Brain microvascular endothelial cell (primary cell): ENCODE measurements at regions not wholly inside any gene's neighbourhood (a gene's known extent, or its start where the extent isn't known, plus 50 kb on each side); places are given as distances from the start of the nearest gene placed in this dataset.
"Not testable (repeated sequence)": the region's sequence is repeated elsewhere in the genome, so short reads cannot be mapped to it uniquely, and the experiment has no call there.

Experiments
- DNase-seq: peaks from one replicate; pipeline ENCODE4 v3.0.0-alpha.2; 2020
- H3K27ac ChIP-seq: fragments of 250-450 bp; sonication (Bioruptor Pico); 2 replicates; pipeline ENCODE4 v1.5.1; 2020; ENCODE audit warnings: mild to moderate bottlenecking, moderate library complexity
- H3K27me3 ChIP-seq: fragments of 250-450 bp; sonication (Bioruptor Pico); replicated peaks from 2 replicates; pipeline ENCODE4 v1.5.1; 2020; ENCODE audit warnings: mild to moderate bottlenecking
- H3K36me3 ChIP-seq: fragments of 250-450 bp; sonication (Bioruptor Pico); replicated peaks from 2 replicates; pipeline ENCODE4 v1.5.1; 2020; ENCODE audit warnings: mild to moderate bottlenecking
- H3K4me3 ChIP-seq: 2 replicates; pipeline ENCODE4 v1.5.1; 2011; ENCODE audit warnings: low read depth, mild to moderate bottlenecking, control low read depth, low read length, moderate library complexity
- in situ Hi-C: cut with HindIII; loops from 2 replicates; pipeline ENCODE4 v1.10.0; 2017; ENCODE audit warnings: low sequenced_read_pairs, low pct_ligation_motif_present
- TF ChIP-seq, protein P1 (sequence below): IDR thresholded peaks from 2 replicates; pipeline ENCODE4 v1.5.1; 2011; ENCODE audit warnings: low read depth, mild to moderate bottlenecking, moderate library complexity, low read length, control low read depth, inconsistent platforms; ENCODE audit errors: missing control alignments

DNA sequence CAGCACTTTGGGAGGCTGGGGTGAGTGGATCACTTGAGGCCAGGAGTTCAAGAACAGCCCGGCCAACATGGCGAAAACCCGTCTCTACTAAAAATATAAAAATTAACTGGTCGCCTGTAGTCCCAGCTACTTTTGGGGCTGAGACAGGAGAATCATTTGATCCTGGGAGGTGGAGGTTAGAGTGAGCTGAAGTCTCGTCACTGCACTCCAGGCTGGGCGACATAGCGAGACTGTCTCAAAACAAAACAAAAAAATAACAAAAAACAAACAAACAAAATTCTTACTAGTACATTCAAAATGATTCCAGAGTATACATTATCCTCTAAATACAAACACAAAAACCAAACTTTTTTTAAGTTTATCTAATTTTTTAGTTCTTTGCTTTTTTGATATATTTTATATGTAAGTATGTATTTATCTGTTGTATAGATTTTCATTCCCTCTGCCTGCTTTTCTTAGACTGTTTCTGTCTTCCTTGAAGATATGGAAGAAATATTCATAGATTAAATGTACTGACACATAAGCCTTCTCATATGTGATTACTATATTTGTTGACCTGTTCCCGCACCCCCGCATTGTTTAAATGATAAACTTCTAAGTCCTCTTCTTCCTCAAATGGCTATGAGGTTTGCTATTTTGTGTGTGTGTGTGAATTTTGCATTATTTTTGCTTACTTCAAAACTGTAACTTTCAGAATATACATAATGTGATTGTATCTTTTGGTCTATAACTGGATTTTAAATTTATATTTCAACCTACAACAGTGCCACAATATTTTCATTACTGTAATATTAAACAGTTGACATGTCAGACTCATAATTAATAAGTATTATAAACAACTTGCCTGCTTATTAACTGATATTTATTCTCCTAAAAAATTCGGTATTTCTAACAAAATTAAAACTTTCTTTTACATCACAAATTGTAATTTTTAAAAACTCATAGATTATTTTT is 1674.1 kb upstream of the B3GALT2 start:
- in situ Hi-C loops = no loop called here
- H3K4me3 ChIP-seq = no peak overlapping the region
- DNase-seq = no peak
- H3K27ac ChIP-seq = no peak overlapping the region
- no peaks in the 10 kb centered on the region for H3K36me3 ChIP-seq
- TF ChIP-seq, protein P1, sequence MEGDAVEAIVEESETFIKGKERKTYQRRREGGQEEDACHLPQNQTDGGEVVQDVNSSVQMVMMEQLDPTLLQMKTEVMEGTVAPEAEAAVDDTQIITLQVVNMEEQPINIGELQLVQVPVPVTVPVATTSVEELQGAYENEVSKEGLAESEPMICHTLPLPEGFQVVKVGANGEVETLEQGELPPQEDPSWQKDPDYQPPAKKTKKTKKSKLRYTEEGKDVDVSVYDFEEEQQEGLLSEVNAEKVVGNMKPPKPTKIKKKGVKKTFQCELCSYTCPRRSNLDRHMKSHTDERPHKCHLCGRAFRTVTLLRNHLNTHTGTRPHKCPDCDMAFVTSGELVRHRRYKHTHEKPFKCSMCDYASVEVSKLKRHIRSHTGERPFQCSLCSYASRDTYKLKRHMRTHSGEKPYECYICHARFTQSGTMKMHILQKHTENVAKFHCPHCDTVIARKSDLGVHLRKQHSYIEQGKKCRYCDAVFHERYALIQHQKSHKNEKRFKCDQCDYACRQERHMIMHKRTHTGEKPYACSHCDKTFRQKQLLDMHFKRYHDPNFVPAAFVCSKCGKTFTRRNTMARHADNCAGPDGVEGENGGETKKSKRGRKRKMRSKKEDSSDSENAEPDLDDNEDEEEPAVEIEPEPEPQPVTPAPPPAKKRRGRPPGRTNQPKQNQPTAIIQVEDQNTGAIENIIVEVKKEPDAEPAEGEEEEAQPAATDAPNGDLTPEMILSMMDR = no peak
- no peaks in the 10 kb centered on the region for H3K27me3 ChIP-seq

DNA sequence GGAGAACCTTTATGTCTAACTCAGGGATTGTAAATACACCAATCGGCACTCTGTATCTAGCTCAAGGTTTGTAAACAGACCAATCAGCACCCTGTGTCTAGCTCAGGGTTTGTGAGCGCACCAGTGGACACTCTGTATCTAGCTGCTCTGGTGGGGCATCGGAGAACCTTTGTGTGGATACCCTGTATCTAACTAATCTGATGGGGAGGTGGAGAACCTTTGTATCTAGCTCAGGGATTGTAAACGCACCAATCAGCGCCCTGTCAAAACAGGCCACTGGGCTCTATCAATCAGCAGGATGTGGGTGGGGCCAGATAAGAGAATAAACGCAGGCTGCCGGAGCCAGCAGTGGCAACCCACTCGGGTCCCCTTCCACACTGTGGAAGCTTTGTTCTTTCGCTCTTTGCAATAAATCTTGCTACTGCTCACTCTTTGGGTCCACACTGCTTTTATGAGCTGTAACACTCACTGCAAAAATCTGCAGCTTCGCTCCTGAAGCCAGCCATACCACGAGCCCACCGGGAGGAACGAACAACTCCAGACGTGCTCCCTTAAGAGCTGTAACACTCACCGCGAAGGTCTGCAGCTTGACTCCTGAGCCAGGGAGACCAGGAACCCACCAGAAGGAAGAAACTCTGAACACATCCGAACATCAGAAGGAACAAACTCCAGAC is 1673.2 kb upstream of the B3GALT2 start:
- H3K27me3 ChIP-seq, H3K36me3 ChIP-seq, H3K4me3 ChIP-seq, DNase-seq, in situ Hi-C loops, H3K27ac ChIP-seq: not testable (repeated sequence)

DNA sequence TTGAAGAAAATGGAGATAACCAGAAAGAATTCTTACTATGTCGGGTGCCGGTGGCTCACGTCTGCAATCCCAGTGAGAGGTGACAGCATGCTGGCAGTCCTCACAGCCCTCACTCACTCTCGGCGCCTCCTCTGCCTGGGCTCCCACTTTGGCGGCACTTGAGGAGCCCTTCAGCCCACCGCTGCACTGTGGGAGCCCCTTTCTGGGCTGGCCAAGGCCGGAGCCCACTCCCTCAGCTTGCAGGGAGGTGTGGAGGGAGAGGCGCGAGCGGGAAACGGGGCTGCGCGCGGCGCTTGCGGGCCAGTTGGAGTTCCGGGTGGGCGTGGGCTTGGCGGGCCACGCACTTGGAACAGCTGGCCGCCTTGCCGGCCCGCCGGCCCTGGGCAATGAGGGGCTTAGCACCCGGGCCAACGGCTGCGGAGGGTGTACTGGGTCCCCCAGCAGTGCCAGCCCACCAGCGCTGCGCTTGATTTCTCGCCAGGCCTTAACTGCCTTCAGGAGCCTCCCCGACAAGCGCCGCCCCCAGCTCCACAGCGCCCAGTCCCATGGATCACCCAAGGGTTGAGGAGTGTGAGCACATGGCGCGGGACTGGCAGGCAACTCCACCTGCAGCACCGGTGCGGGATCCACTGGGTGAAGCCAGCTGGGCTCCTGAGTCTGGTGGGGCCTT is 1672.5 kb upstream of the B3GALT2 start:
- in situ Hi-C loops, H3K27ac ChIP-seq, DNase-seq, H3K4me3 ChIP-seq, H3K27me3 ChIP-seq, H3K36me3 ChIP-seq: not testable (repeated sequence)

DNA sequence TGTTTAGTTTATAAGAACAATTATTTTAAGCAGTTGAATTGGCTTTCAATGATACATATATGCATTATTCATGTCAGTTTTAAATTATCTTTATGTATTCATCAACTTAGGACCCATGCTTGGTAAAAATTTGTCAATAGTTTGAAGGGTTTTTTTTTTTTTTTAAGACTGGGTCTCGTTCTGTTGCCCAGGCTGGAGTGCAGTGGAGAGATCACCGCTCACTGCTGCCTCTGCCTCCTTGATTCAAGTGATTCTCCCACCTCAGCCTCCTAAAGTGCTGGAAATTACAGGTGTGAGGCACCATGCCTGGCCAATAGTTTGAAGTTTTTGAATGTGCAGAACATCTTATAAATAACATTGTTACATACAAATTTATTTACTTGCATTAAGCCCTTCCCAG is 1671.0 kb upstream of the B3GALT2 start:
- H3K4me3 ChIP-seq = no peak overlapping the region
- no peaks in the 10 kb centered on the region for H3K36me3 ChIP-seq
- no peaks in the 10 kb centered on the region for H3K27me3 ChIP-seq
- in situ Hi-C loops = no loop called here
- no peak overlapping the region for H3K27ac ChIP-seq
- TF ChIP-seq, protein P1 = no peak
- no peak for DNase-seq

DNA sequence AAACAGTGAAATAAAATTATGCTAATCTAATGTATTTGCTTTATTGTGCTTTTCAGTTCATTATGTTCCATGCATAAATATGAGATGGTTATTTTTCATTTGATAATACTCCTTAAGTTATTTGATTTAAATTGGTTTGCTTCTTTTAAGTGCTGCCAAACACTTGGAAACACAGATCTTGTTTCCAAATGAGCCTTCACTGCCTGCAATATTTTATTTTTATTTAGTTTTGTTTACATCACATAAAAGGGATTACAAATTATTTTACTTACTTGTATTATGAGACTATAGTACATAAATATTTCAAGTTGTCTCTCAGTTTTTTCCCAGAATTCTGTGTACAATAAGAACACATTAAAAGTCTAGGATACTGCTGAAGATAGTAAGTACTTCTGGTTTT is 1662.4 kb upstream of the B3GALT2 start:
- in situ Hi-C loops = no loop called here
- DNase-seq = no peak
- Histone ChIP-seq H3K27me3 (no peaks in the 10 kb centered on the region), H3K4me3 (no peak overlapping the region), H3K27ac (no peak overlapping the region), H3K36me3 (no peaks in the 10 kb centered on the region)
- TF ChIP-seq, protein P1 = no peak

DNA sequence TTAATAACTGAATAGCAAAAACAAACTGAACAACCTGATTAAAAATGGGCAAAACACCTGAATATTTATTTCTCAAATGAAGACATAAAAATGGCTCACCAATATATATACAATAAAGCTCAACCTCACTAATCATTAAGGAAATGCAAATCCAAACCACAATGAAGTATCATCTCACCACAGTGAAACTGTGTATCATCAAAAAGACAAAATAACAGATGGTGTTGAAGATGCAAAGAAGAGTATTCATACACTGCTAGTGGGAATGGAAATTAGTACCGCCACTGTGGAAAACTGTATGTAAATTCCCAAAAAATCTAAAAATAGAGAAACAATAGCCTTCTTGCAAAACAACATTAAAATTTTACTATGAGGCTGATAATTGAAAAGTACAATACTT is 1660.1 kb upstream of the B3GALT2 start:
- no peaks in the 10 kb centered on the region for H3K27me3 ChIP-seq
- no peak for DNase-seq
- in situ Hi-C loops = no loop called here
- TF ChIP-seq, protein P1 = no peak
- no peak overlapping the region for H3K27ac ChIP-seq
- H3K36me3 ChIP-seq = no peaks in the 10 kb centered on the region
- no peak overlapping the region for H3K4me3 ChIP-seq
